ENCODE measurements at regions not wholly inside any gene's neighbourhood (a gene's known extent, or its start where the extent isn't known, plus 50 kb on each side); places are given as distances from the start of the nearest gene placed in this dataset.

DNA sequence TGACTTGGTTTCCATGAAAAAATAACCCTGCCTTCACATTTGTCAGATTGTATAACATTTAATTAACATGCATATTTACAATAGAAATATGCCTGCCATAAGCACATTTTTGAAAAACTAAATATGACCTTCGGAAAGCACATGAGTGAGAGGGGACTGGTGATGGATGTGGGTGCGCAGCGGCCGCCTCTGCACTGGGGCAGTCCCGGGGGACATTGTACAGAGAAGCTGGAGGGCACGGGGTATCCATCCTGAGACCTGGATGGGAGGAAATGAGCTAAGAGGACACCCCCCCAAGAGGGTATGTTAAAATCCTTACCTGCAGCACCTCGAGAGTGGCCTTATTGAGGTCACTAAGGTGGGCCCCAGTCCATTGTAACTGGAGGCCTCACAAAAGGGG is 161.3 kb upstream of the IRX4 start:
- H3K4me1 ChIP-seq (ENCODE audit: low read length), result no peaks in the 10 kb centered on the region
- TF ChIP-seq CTCF (IDR thresholded peaks at IDR 0.05; ENCODE audit: low read length) (no peak), EZH2phosphoT487 (IDR thresholded peaks at IDR 0.05; ENCODE audit: low read length) (no peak), EZH2 (optimal IDR thresholded peaks at IDR 0.05; ENCODE audit: low read depth, low read length) (no peak)
- no peak overlapping the region for H3K4me3 ChIP-seq (ENCODE audit: low read length)
- no peaks in the 10 kb centered on the region for H3F3A ChIP-seq (ENCODE audit: insufficient read depth, low read length)
- H3K9ac ChIP-seq (ENCODE audit: low read length), result no peak overlapping the region
- H2AFZ ChIP-seq (ENCODE audit: low read length), result no peak overlapping the region
- no peak for DNase-seq
- no peak overlapping the region for H3K4me2 ChIP-seq (ENCODE audit: low read depth, low read length)
- no peaks in the 10 kb centered on the region for H3K9me2 ChIP-seq (replicated peaks; ENCODE audit: insufficient read depth, low read length)
- 0 out of 2 replicates have a peak, but pooled peaks cover 7% of the 10 kb centered on the region for H3K27me3 ChIP-seq (replicated peaks; ENCODE audit: insufficient read depth, low read length)
- H3K27ac ChIP-seq (ENCODE audit: low read length), result no peak overlapping the region
- H3K9me3 ChIP-seq (replicated peaks; ENCODE audit: insufficient read depth, low read length), result no peaks in the 10 kb centered on the region
- H3K79me2 ChIP-seq (ENCODE audit: low read length), result no peaks in the 10 kb centered on the region
- no peaks in the 10 kb centered on the region for H3K36me3 ChIP-seq (replicated peaks; ENCODE audit: insufficient read depth, low read length)
- no peaks in the 10 kb centered on the region for H4K20me1 ChIP-seq (ENCODE audit: insufficient read depth, low read length)

DNA sequence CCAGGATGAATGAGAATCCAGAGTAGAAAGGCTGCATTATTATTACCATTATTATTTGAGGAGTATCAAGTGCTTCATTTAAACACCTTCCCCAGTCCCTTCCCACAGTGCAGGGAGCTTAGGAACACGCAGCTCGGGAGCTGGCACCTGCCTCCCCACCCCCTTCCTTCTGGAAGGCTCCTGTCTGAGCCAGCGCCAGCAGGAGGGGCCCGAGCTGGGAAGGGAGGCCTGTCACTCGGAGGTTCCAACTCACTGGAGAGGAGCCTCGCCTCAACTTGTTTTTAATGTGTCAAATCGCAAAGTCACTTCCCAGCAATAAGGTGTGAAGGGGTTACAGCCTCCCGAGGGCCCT is 156.4 kb upstream of the IRX4 start:
- Histone ChIP-seq H3K36me3 (replicated peaks; ENCODE audit: insufficient read depth, low read length) (no peaks in the 10 kb centered on the region), H3K9ac (ENCODE audit: low read length) (no peak overlapping the region), H3K79me2 (ENCODE audit: low read length) (no peaks in the 10 kb centered on the region), H4K20me1 (ENCODE audit: insufficient read depth, low read length) (no peaks in the 10 kb centered on the region), H3K9me3 (replicated peaks; ENCODE audit: insufficient read depth, low read length) (no peaks in the 10 kb centered on the region), H3K4me1 (ENCODE audit: low read length) (no peaks in the 10 kb centered on the region), H3K4me3 (ENCODE audit: low read length) (no peak overlapping the region), H3K4me2 (ENCODE audit: low read depth, low read length) (no peak overlapping the region), H3K9me2 (replicated peaks; ENCODE audit: insufficient read depth, low read length) (no peaks in the 10 kb centered on the region), H3K27ac (ENCODE audit: low read length) (no peak overlapping the region), H3K27me3 (replicated peaks; ENCODE audit: insufficient read depth, low read length) (peaks cover 7% of the 10 kb centered on the region; the same call in 1 of the 2 replicates), H2AFZ (ENCODE audit: low read length) (no peak overlapping the region), H3F3A (ENCODE audit: insufficient read depth, low read length) (no peaks in the 10 kb centered on the region)
- DNase-seq, result no peak
- TF ChIP-seq CTCF (IDR thresholded peaks at IDR 0.05; ENCODE audit: low read length), result no peak
- no peak for TF ChIP-seq EZH2phosphoT487 (IDR thresholded peaks at IDR 0.05; ENCODE audit: low read length)
- no peak for TF ChIP-seq EZH2 (optimal IDR thresholded peaks at IDR 0.05; ENCODE audit: low read depth, low read length)

- DNase-seq, result peak; percentile 84
- peak overlapping the region; percentile 87 for H3K4me2 ChIP-seq (ENCODE audit: low read depth, low read length)
- H2AFZ ChIP-seq (ENCODE audit: low read length), result peak overlapping the region; percentile 71
- no peak for TF ChIP-seq EZH2phosphoT487 (IDR thresholded peaks at IDR 0.05; ENCODE audit: low read length)
- TF ChIP-seq CTCF (IDR thresholded peaks at IDR 0.05; ENCODE audit: low read length), result peak; percentile 90
- H3K27me3 ChIP-seq (replicated peaks; ENCODE audit: insufficient read depth, low read length), result peaks cover 7% of the 10 kb centered on the region; the same call in 1 of the 2 replicates
- H3K79me2 ChIP-seq (ENCODE audit: low read length), result no peaks in the 10 kb centered on the region
- no peaks in the 10 kb centered on the region for H3K9me2 ChIP-seq (replicated peaks; ENCODE audit: insufficient read depth, low read length)
- H3F3A ChIP-seq (ENCODE audit: insufficient read depth, low read length), result no peaks in the 10 kb centered on the region
- peak overlapping the region; percentile 60 for H3K4me3 ChIP-seq (ENCODE audit: low read length)
- H3K9me3 ChIP-seq (replicated peaks; ENCODE audit: insufficient read depth, low read length), result no peaks in the 10 kb centered on the region
- H3K9ac ChIP-seq (ENCODE audit: low read length), result peak overlapping the region; percentile 9; the same call in 1 of the 2 replicates
- H3K27ac ChIP-seq (ENCODE audit: low read length), result no peak overlapping the region
- no peaks in the 10 kb centered on the region for H4K20me1 ChIP-seq (ENCODE audit: insufficient read depth, low read length)
- no peaks in the 10 kb centered on the region for H3K36me3 ChIP-seq (replicated peaks; ENCODE audit: insufficient read depth, low read length)
- no peaks in the 10 kb centered on the region for H3K4me1 ChIP-seq (ENCODE audit: low read length)
Observed at GRCh38 chr5:2038321-2039179, 155.8 kb upstream of the IRX4 start.
